ENCODE measurements at regions not wholly inside any gene's neighbourhood (a gene's known extent, or its start where the extent isn't known, plus 50 kb on each side); places are given as distances from the start of the nearest gene placed in this dataset.

GRCh38 chr16:86662740-86663139 is 84.4 kb downstream of the FOXL1 start:
- no peak for DNase-seq (ENCODE audit: low spot score)
- no peaks in the 10 kb centered on the region for H3K36me3 ChIP-seq (replicated peaks; ENCODE audit: insufficient read depth, low read depth)
- no peaks in the 10 kb centered on the region for H3K79me2 ChIP-seq
- no peaks in the 10 kb centered on the region for H3K9me3 ChIP-seq (ENCODE audit: low read depth)
- TF ChIP-seq CTCF (IDR thresholded peaks at IDR 0.05; ENCODE audit: poor library complexity) = no peak
- TF ChIP-seq EZH2phosphoT487 (IDR thresholded peaks at IDR 0.05; ENCODE audit: low read depth, severe bottlenecking, unreplicated experiment) = no peak
- TF ChIP-seq EZH2 (IDR thresholded peaks at IDR 0.05; ENCODE audit: borderline replicate concordance) = no peak
- H3K4me3 ChIP-seq = no peak overlapping the region
- H3K27ac ChIP-seq = no peak overlapping the region
- no peak overlapping the region for H2AFZ ChIP-seq
- H3K4me1 ChIP-seq (ENCODE audit: insufficient read depth) = peaks cover 16% of the 10 kb centered on the region
- WGBS (ENCODE audit: low lambda C conversion rate, missing lambda C conversion rate) = 85% methylated on average over 3 of the region's 3 CpGs
- no peak overlapping the region for H3K4me2 ChIP-seq
- no peaks in the 10 kb centered on the region for H3K27me3 ChIP-seq
- no peaks in the 10 kb centered on the region for H4K20me1 ChIP-seq (ENCODE audit: insufficient read depth, poor library complexity, severe bottlenecking)
- H3K9me2 ChIP-seq (replicated peaks; ENCODE audit: insufficient read depth) = no peaks in the 10 kb centered on the region

GRCh38 chr16:86663685-86664521 is 85.6 kb downstream of the FOXL1 start:
- Histone ChIP-seq H3K79me2 (no peaks in the 10 kb centered on the region), H3K36me3 (replicated peaks; ENCODE audit: insufficient read depth, low read depth) (no peaks in the 10 kb centered on the region), H3K27me3 (no peaks in the 10 kb centered on the region), H3K4me2 (peak overlapping the region; percentile 15), H2AFZ (no peak overlapping the region), H3K4me3 (no peak overlapping the region), H3K4me1 (ENCODE audit: insufficient read depth) (peaks cover 16% of the 10 kb centered on the region), H3K9me2 (replicated peaks; ENCODE audit: insufficient read depth) (no peaks in the 10 kb centered on the region), H3K9me3 (ENCODE audit: low read depth) (no peaks in the 10 kb centered on the region), H4K20me1 (ENCODE audit: insufficient read depth, poor library complexity, severe bottlenecking) (no peaks in the 10 kb centered on the region), H3K27ac (peak overlapping the region; percentile 99)
- TF ChIP-seq EZH2 (IDR thresholded peaks at IDR 0.05; ENCODE audit: borderline replicate concordance) (no peak), EZH2phosphoT487 (IDR thresholded peaks at IDR 0.05; ENCODE audit: low read depth, severe bottlenecking, unreplicated experiment) (no peak), CTCF (IDR thresholded peaks at IDR 0.05; ENCODE audit: poor library complexity) (no peak)
- WGBS (ENCODE audit: low lambda C conversion rate, missing lambda C conversion rate) = 84% methylated on average over 19 of the region's 19 CpGs
- no peak for DNase-seq (ENCODE audit: low spot score)

GRCh38 chr16:86664522-86665318 is 86.4 kb downstream of the FOXL1 start:
- no peaks in the 10 kb centered on the region for H3K9me3 ChIP-seq (ENCODE audit: low read depth)
- H3K36me3 ChIP-seq (replicated peaks; ENCODE audit: insufficient read depth, low read depth) = no peaks in the 10 kb centered on the region
- peak; percentile 80 for DNase-seq (ENCODE audit: low spot score)
- TF ChIP-seq EZH2 (IDR thresholded peaks at IDR 0.05; ENCODE audit: borderline replicate concordance) = no peak
- no peak for TF ChIP-seq EZH2phosphoT487 (IDR thresholded peaks at IDR 0.05; ENCODE audit: low read depth, severe bottlenecking, unreplicated experiment)
- TF ChIP-seq CTCF (IDR thresholded peaks at IDR 0.05; ENCODE audit: poor library complexity) = no peak
- no peaks in the 10 kb centered on the region for H4K20me1 ChIP-seq (ENCODE audit: insufficient read depth, poor library complexity, severe bottlenecking)
- H3K27me3 ChIP-seq = no peaks in the 10 kb centered on the region
- no peaks in the 10 kb centered on the region for H3K9me2 ChIP-seq (replicated peaks; ENCODE audit: insufficient read depth)
- no peak overlapping the region for H2AFZ ChIP-seq
- H3K4me1 ChIP-seq (ENCODE audit: insufficient read depth) = peaks cover 16% of the 10 kb centered on the region
- no peak overlapping the region for H3K4me3 ChIP-seq
- H3K4me2 ChIP-seq = peak overlapping the region; percentile 54
- no peaks in the 10 kb centered on the region for H3K79me2 ChIP-seq
- WGBS (ENCODE audit: low lambda C conversion rate, missing lambda C conversion rate) = 73% methylated on average over 11 of the region's 11 CpGs
- peak overlapping the region; percentile 99 for H3K27ac ChIP-seq

All from hepatocyte (in vitro differentiated cells).